ENCODE measurements at regions not wholly inside any gene's neighbourhood (a gene's known extent, or its start where the extent isn't known, plus 50 kb on each side); places are given as distances from the start of the nearest gene placed in this dataset.
A peak's percentile ranks its signal among the peaks of the same experiment; 100 is the strongest.

DNA sequence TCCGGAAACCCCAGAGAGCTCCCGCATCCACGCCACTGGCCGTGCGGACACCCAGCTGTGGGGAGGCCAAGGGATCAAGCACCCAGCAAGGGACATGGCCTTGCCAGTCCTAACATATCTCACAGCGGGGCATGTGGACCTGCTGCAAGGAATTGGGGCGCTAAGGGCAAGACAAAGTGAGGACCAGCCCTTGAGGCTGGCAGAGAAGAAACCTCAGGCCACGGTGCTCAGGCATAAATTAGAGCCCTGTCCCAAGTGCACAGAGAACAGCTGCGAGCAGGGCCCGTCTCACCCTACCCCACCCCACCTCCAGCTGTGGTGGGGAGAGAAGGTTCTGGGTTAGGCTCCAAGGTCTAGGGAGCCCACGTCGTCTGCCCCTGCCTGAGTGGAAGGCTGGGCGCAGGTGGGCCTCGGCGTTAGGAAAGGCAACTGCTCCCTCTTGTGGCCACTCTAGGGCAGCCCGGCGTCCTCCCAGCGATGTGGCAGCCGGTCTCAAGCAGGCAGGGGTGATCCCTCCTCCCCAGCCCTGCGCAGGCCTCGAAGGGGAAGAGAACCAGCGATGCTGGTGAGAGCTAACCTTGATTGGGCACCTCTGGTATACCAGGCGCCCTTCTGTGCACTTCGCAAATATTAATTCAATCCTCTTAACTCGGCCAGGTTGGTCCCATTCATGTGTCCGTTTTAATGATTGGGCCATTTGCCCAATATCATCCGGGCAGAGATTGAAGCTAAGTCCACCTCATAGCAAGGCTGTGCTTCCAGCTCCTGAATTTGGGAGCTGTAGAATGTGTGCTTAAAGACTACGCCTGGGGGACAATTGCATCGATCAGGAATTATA is 235.8 kb downstream of the NFATC2 start:
- no peak overlapping the region for H3K4me3 ChIP-seq (replicated peaks in 1 of 2; ENCODE audit: low read depth in 2 of 2, low read length in 2 of 2)
- TF ChIP-seq, protein P1, sequence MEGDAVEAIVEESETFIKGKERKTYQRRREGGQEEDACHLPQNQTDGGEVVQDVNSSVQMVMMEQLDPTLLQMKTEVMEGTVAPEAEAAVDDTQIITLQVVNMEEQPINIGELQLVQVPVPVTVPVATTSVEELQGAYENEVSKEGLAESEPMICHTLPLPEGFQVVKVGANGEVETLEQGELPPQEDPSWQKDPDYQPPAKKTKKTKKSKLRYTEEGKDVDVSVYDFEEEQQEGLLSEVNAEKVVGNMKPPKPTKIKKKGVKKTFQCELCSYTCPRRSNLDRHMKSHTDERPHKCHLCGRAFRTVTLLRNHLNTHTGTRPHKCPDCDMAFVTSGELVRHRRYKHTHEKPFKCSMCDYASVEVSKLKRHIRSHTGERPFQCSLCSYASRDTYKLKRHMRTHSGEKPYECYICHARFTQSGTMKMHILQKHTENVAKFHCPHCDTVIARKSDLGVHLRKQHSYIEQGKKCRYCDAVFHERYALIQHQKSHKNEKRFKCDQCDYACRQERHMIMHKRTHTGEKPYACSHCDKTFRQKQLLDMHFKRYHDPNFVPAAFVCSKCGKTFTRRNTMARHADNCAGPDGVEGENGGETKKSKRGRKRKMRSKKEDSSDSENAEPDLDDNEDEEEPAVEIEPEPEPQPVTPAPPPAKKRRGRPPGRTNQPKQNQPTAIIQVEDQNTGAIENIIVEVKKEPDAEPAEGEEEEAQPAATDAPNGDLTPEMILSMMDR (IDR thresholded peaks at IDR 0.05; ENCODE audit: low read depth, low read length), result peak; percentile 85
- DNase-seq (ENCODE audit: low read depth in 2 of 2), result peak; percentile 72 to 76

DNA sequence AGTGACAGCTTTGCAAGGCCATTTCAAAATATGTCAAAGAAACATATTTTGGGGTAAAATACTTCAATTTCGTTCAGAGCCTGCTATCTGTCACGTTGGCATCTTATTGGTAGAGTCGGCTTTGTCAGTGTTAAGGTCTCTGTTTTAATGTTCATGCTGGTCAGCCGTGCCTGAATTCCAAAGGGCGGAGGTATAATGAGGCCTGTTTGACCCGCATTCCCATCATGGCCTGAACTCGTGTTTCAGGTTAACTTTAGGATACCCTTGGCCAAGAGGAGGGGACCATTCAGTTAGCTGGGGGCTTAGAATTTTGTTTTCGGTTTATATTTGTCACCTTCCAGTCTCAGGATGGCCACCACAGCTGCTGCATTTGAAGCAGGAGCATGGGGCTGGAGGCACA is 236.4 kb downstream of the NFATC2 start:
- DNase-seq (ENCODE audit: low read depth in 2 of 2), result no peak
- TF ChIP-seq, protein P1 (IDR thresholded peaks at IDR 0.05; ENCODE audit: low read depth, low read length), result no peak

DNA sequence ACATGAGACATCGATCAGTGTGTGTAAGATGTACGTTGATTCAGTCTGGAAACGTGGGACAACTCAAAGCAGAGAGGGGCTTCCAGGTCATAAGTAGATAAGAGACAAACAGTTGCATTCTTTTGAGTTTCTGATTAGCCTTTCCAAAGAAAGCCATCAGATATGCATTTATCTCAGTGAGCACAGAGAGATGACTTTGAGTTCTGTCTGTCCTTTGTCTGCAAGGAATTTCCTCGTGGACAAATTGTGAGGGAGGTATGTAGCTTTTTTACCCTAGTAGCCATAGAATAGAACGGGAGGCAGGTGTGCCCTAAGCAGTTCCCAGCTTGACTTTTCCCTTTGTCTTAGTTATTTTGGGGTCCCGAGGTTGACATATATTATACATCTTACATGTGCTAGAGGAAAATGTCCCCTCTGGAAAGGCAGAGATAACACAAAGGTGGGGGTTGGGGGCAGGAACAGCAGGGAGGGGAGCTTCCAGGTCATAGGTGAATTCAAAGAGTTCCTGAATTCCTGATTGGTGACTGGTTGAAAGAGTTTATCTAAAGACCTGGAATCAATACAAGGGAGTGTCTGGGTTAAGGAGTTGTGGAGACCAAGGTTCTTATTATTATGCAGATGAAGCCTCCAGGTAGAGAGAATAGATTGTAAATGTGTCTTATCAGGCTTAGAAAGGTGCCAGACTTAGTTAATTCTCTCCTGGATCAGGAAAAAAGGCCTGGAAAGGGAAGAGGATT is 237.0 kb downstream of the NFATC2 start:
- TF ChIP-seq, protein P1 (IDR thresholded peaks at IDR 0.05; ENCODE audit: low read depth, low read length), result no peak
- no peak for DNase-seq (ENCODE audit: low read depth in 2 of 2)
- no peak overlapping the region for H3K4me3 ChIP-seq (replicated peaks in 1 of 2; ENCODE audit: low read depth in 2 of 2, low read length in 2 of 2)

More for the DNA sequence above, 236.4 kb downstream of the NFATC2 start:
- no peak overlapping the region for H3K4me3 ChIP-seq (replicated peaks in 1 of 2; ENCODE audit: low read depth in 2 of 2, low read length in 2 of 2)

DNA sequence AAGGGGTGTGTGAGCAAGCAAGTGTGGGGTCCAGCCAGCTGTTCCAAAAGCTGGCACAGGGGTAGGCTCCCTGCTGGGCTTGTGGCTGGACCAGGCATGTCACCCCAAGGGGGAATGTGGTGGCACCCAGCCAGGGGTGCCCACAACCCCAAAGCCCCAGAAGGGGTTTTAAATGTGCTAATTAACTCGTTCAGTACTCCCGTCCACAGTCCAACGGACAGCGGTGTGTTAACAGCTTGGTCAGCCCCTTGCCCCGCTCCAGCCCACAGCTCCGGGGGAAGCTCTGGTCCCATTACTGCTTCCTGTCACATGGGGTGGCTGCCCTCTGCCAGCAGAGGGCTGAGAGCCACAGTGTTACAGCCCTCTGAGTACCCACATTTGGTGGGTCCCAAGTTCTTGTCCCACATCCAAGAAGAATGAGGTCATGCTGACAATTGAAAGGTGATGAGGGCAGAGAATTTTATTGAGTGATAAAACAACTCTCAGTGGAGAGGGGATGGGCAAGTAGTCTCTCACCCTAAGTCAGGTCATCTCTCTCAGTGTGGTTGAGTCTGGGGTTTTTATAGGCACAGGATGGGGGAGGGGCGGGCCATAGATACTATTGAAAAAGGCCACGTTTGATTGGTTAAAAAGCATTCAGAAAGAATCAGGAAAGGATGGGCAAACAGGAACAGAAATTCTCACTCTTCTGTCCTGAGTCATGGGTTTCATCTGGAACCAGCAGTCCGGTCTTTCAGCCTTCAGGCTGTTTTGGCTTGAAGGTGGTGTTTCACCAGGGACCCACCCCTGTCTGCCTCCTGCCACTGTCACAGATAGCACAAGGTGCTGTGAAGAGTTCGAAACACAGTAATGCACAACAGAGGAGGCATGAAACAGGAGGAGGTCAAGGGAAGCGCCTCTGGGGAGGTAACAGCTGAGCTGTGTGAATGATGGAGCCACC is 238.5 kb downstream of the NFATC2 start:
- TF ChIP-seq, protein P1 (IDR thresholded peaks at IDR 0.05; ENCODE audit: low read depth, low read length), result no peak
- DNase-seq (ENCODE audit: low read depth in 2 of 2), result no peak
- H3K4me3 ChIP-seq (replicated peaks in 1 of 2; ENCODE audit: low read depth in 2 of 2, low read length in 2 of 2), result no peak overlapping the region

DNA sequence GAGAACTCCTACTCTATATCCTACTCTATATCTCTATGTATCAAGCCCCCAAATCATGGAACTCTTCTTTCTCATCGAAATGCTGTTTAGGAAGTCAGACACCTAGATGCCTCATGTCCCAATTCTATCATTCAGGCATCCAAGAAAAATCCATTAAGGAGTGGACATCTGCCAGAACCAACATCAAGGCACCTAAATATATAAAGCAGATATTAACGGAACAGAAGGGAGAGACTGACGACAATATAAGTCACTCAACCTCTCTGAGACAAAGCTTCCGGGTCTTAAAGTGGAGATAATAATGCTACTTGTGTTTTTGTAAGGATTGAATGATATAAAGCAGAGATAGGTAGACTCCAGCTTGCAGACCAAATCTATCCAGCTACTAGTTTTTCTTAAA is 241.5 kb downstream of the NFATC2 start:
- DNase-seq (ENCODE audit: low read depth in 2 of 2), result no peak
- no peak overlapping the region for H3K4me3 ChIP-seq (replicated peaks in 1 of 2; ENCODE audit: low read depth in 2 of 2, low read length in 2 of 2)
- TF ChIP-seq, protein P1 (IDR thresholded peaks at IDR 0.05; ENCODE audit: low read depth, low read length), result no peak

DNA sequence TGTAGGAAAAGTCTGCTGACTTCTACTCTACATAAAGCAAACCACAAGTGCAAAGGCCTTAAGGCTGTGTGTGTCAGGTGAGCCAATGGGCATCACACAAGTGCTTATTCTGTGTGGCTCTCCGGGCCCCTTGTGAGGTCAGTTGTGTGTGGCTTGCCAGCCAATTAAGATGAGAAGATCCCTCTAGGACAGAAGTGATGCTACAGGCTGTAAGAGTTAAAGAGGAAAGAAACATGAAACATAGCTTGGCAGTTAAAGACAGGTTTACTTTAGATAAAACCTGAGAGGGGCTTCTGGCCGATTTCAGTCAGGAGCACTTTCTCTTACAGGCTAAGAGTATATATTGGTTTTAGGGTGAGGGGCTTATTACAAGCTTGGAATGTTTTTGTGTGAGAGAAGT is 242.4 kb downstream of the NFATC2 start:
- TF ChIP-seq, protein P1 (IDR thresholded peaks at IDR 0.05; ENCODE audit: low read depth, low read length), result no peak
- no peak for DNase-seq (ENCODE audit: low read depth in 2 of 2)
- no peak overlapping the region for H3K4me3 ChIP-seq (replicated peaks in 1 of 2; ENCODE audit: low read depth in 2 of 2, low read length in 2 of 2)

Data from cardiac fibroblast (primary cell).